GM21515 (cell line): ENCODE measurements at regions not wholly inside any gene's neighbourhood (a gene's known extent, or its start where the extent isn't known, plus 50 kb on each side); places are given as distances from the start of the nearest gene placed in this dataset.
"Not testable (repeated sequence)": the region's sequence is repeated elsewhere in the genome, so short reads cannot be mapped to it uniquely, and the experiment has no call there.

Source experiments
- ATAC-seq: cut with Tn5 transposase; IDR thresholded peaks from one replicate; pipeline ENCODE4 v1.9.1; 2021; ENCODE audit not compliant: unreplicated experiment

- ATAC-seq, result no peak
These were observed 380.2 kb upstream of the ZNF462 start for GRCh38 chr9:106482733-106483132.

GRCh38 chr9:106486685-106487084 lies 376.3 kb upstream of the ZNF462 start:
- ATAC-seq, result no peak

GRCh38 chr9:106487266-106487665 lies 375.7 kb upstream of the ZNF462 start:
- ATAC-seq, result no peak

- ATAC-seq, result not testable (repeated sequence)
These were observed 370.8 kb upstream of the ZNF462 start for GRCh38 chr9:106492126-106492525.

GRCh38 chr9:106500171-106500570 lies 362.8 kb upstream of the ZNF462 start:
- no peak for ATAC-seq

- ATAC-seq, result not testable (repeated sequence)
These were observed 361.8 kb upstream of the ZNF462 start for GRCh38 chr9:106501210-106501609.

- no peak for ATAC-seq
These were observed 360.0 kb upstream of the ZNF462 start for GRCh38 chr9:106502930-106503329.

GRCh38 chr9:106503759-106504158 lies 359.2 kb upstream of the ZNF462 start:
- no peak for ATAC-seq

- ATAC-seq, result no peak
These were observed 336.2 kb upstream of the ZNF462 start for GRCh38 chr9:106526716-106527204.

GRCh38 chr9:106528158-106528557 lies 334.8 kb upstream of the ZNF462 start:
- no peak for ATAC-seq

GRCh38 chr9:106529616-106530015 lies 333.4 kb upstream of the ZNF462 start:
- no peak for ATAC-seq

GRCh38 chr9:106531491-106531890 lies 331.5 kb upstream of the ZNF462 start:
- ATAC-seq, result no peak

- ATAC-seq, result no peak
These were observed 330.5 kb upstream of the ZNF462 start for GRCh38 chr9:106532306-106533015.

GRCh38 chr9:106534800-106535199 lies 328.2 kb upstream of the ZNF462 start:
- no peak for ATAC-seq

- no peak for ATAC-seq
These were observed 327.5 kb upstream of the ZNF462 start for GRCh38 chr9:106535439-106535838.

- no peak for ATAC-seq
These were observed 304.8 kb upstream of the ZNF462 start for GRCh38 chr9:106557996-106558667.

- no peak for ATAC-seq
These were observed 302.4 kb upstream of the ZNF462 start for GRCh38 chr9:106560540-106560939.

GRCh38 chr9:106575823-106576222 lies 287.1 kb upstream of the ZNF462 start:
- ATAC-seq, result no peak

GRCh38 chr9:106576232-106576760 lies 286.7 kb upstream of the ZNF462 start:
- no peak for ATAC-seq

- ATAC-seq, result no peak
These were observed 285.8 kb upstream of the ZNF462 start for GRCh38 chr9:106577121-106577520.

GRCh38 chr9:106580546-106580945 lies 282.4 kb upstream of the ZNF462 start:
- ATAC-seq, result no peak

- no peak for ATAC-seq
These were observed 281.0 kb upstream of the ZNF462 start for GRCh38 chr9:106581973-106582372.
